Occipital lobe (tissue), 1 donor: ENCODE measurements at regions not wholly inside any gene's neighbourhood (a gene's known extent, or its start where the extent isn't known, plus 50 kb on each side); places are given as distances from the start of the nearest gene placed in this dataset.
A peak's percentile ranks its signal among the peaks of the same experiment; 100 is the strongest.
"Not testable (repeated sequence)": the region's sequence is repeated elsewhere in the genome, so short reads cannot be mapped to it uniquely, and the experiment has no call there.

Experiments used
- DNase-seq: peaks from one replicate; lab custom pipeline; 2025; lab: John Stamatoyannopoulos, UW

- not testable (repeated sequence) for DNase-seq
Observed at GRCh38 chr3:10736444-10736843, 79.6 kb upstream of the SLC6A11 start.

GRCh38 chr3:10737785-10738184, 78.2 kb upstream of the SLC6A11 start:
- no peak for DNase-seq

GRCh38 chr3:10738688-10739372, 77.2 kb upstream of the SLC6A11 start:
- peak; percentile 68 for DNase-seq

- DNase-seq: no peak
Observed at GRCh38 chr3:10740954-10741353, 75.1 kb upstream of the SLC6A11 start.

- no peak for DNase-seq
Observed at GRCh38 chr3:10741891-10742671, 73.9 kb upstream of the SLC6A11 start.

- no peak for DNase-seq
Observed at GRCh38 chr3:10743366-10744097, 72.5 kb upstream of the SLC6A11 start.

GRCh38 chr3:10744098-10744465, 71.9 kb upstream of the SLC6A11 start:
- DNase-seq: no peak

GRCh38 chr3:10745392-10745791, 70.6 kb upstream of the SLC6A11 start:
- no peak for DNase-seq

- no peak for DNase-seq
Observed at GRCh38 chr3:10746001-10746400, 70.0 kb upstream of the SLC6A11 start.

- DNase-seq: no peak
Observed at GRCh38 chr3:10746684-10747083, 69.3 kb upstream of the SLC6A11 start.

- no peak for DNase-seq
Observed at GRCh38 chr3:10747341-10747740, 68.7 kb upstream of the SLC6A11 start.

GRCh38 chr3:10748040-10748439, 68.0 kb upstream of the SLC6A11 start:
- no peak for DNase-seq

- DNase-seq: no peak
Observed at GRCh38 chr3:10753964-10754363, 62.1 kb upstream of the SLC6A11 start.

- no peak for DNase-seq
Observed at GRCh38 chr3:10756546-10756945, 59.5 kb upstream of the SLC6A11 start.

GRCh38 chr3:10757021-10757820, 58.8 kb upstream of the SLC6A11 start:
- DNase-seq: no peak

- no peak for DNase-seq
Observed at GRCh38 chr3:10757821-10758130, 58.3 kb upstream of the SLC6A11 start.

- DNase-seq: peak; percentile 69
Observed at GRCh38 chr3:10758304-10759037, 57.6 kb upstream of the SLC6A11 start.

- no peak for DNase-seq
Observed at GRCh38 chr3:10759495-10759894, 56.5 kb upstream of the SLC6A11 start.

GRCh38 chr3:10760199-10760598, 55.8 kb upstream of the SLC6A11 start:
- no peak for DNase-seq

- no peak for DNase-seq
Observed at GRCh38 chr3:10761583-10761982, 54.4 kb upstream of the SLC6A11 start.

- no peak for DNase-seq
Observed at GRCh38 chr3:10762116-10762515, 53.9 kb upstream of the SLC6A11 start.
